H9 (cell line): ENCODE measurements at regions not wholly inside any gene's neighbourhood (a gene's known extent, or its start where the extent isn't known, plus 50 kb on each side); places are given as distances from the start of the nearest gene placed in this dataset.

Source experiments
- DNase-seq: peaks from one replicate; pipeline ENCODE4 v3.0.0-alpha.2; 2017
- H2AFZ ChIP-seq: one replicate; pipeline ENCODE4 v1.6.1; 2013; ENCODE audit warnings: mild to moderate bottlenecking, low read length, control low read depth, moderate library complexity
- H2AK5ac ChIP-seq: 2 replicates; pipeline ENCODE4 v1.6.1; 2013; ENCODE audit warnings: low read length, control low read depth, mixed read lengths; ENCODE audit not compliant: insufficient read length
- H2BK120ac ChIP-seq: one replicate; pipeline ENCODE4 v1.6.1; 2013; ENCODE audit warnings: low read depth, mild to moderate bottlenecking, low read length, control low read depth, inconsistent platforms; ENCODE audit not compliant: poor library complexity, severe bottlenecking
- H2BK12ac ChIP-seq: 2 replicates; pipeline ENCODE4 v1.6.1; 2013; ENCODE audit warnings: low read length, control low read depth, mixed read lengths, low read depth; ENCODE audit not compliant: insufficient read length
- H2BK15ac ChIP-seq: 2 replicates; pipeline ENCODE4 v1.6.1; 2013; ENCODE audit warnings: low read depth, low read length, control low read depth
- H2BK20ac ChIP-seq: one replicate; pipeline ENCODE4 v1.6.1; 2013; ENCODE audit warnings: low read depth, mild to moderate bottlenecking, low read length, control low read depth, inconsistent platforms; ENCODE audit not compliant: poor library complexity, severe bottlenecking
- H2BK5ac ChIP-seq: 2 replicates; pipeline ENCODE4 v1.6.1; 2013; ENCODE audit warnings: low read length, control low read depth, mixed read lengths; ENCODE audit not compliant: insufficient read length
- H3K14ac ChIP-seq: 2 replicates; pipeline ENCODE4 v1.6.1; 2013; ENCODE audit warnings: low read length, control low read depth; ENCODE audit not compliant: insufficient read depth
- H3K18ac ChIP-seq: 2 replicates; pipeline ENCODE4 v1.6.1; 2013; ENCODE audit warnings: low read depth, mild to moderate bottlenecking, mixed read lengths, low read length, control low read depth; ENCODE audit not compliant: insufficient read length
- H3K23ac ChIP-seq: 2 replicates; pipeline ENCODE4 v1.6.1; 2013; ENCODE audit warnings: low read length, control low read depth, mixed read lengths, low read depth; ENCODE audit not compliant: insufficient read length
- H3K23me2 ChIP-seq: 2 replicates; pipeline ENCODE4 v1.6.1; 2013; ENCODE audit warnings: low read depth, mild to moderate bottlenecking, mixed read lengths, low read length, control low read depth; ENCODE audit not compliant: insufficient read length, poor library complexity, severe bottlenecking
- H3K27ac ChIP-seq: 2 replicates; pipeline ENCODE4 v1.5.1; 2013; ENCODE audit warnings: low read length, control low read depth, mixed read lengths, low read depth; ENCODE audit not compliant: insufficient read length
- H3K27me3 ChIP-seq: 2 replicates; pipeline ENCODE4 v1.6.1; 2013; ENCODE audit warnings: low read length, control low read depth, inconsistent platforms; ENCODE audit not compliant: insufficient read depth
- H3K4ac ChIP-seq: 2 replicates; pipeline ENCODE4 v1.6.1; 2013; ENCODE audit warnings: low read depth, mild to moderate bottlenecking, control low read depth, inconsistent platforms, low read length, moderate library complexity
- H3K4me1 ChIP-seq: 2 replicates; pipeline ENCODE4 v1.6.1; 2013; ENCODE audit warnings: low read length, control low read depth, inconsistent platforms; ENCODE audit not compliant: insufficient read depth
- H3K4me2 ChIP-seq: 2 replicates; pipeline ENCODE4 v1.6.1; 2013; ENCODE audit warnings: low read length, control low read depth, mixed read lengths; ENCODE audit not compliant: insufficient read length, insufficient read depth
- H3K56ac ChIP-seq: 2 replicates; pipeline ENCODE4 v1.6.1; 2013; ENCODE audit warnings: low read depth, mild to moderate bottlenecking, mixed read lengths, low read length, control low read depth; ENCODE audit not compliant: insufficient read length
- H3K79me1 ChIP-seq: 2 replicates; pipeline ENCODE4 v1.6.1; 2013; ENCODE audit warnings: low read depth, mild to moderate bottlenecking, moderate library complexity, low read length, control low read depth, inconsistent platforms; ENCODE audit not compliant: insufficient read depth, poor library complexity, severe bottlenecking
- H3K79me2 ChIP-seq: 2 replicates; pipeline ENCODE4 v1.6.1; 2013; ENCODE audit warnings: low read length, control low read depth, inconsistent platforms; ENCODE audit not compliant: insufficient read depth
- H3K9ac ChIP-seq: 2 replicates; pipeline ENCODE4 v1.6.1; 2013; ENCODE audit warnings: low read length, control low read depth, mixed read lengths; ENCODE audit not compliant: insufficient read length; ENCODE audit errors: extremely low read depth
- H3K9me3 ChIP-seq: one replicate; pipeline ENCODE4 v1.6.1; 2013; ENCODE audit warnings: low read depth, low read length, inconsistent platforms; ENCODE audit not compliant: control insufficient read depth
- H3T11ph ChIP-seq: one replicate; pipeline ENCODE4 v1.6.1; 2013; ENCODE audit warnings: mild to moderate bottlenecking, low read length, control low read depth, inconsistent platforms
- H4K20me1 ChIP-seq: one replicate; pipeline ENCODE4 v1.6.1; 2013; ENCODE audit not compliant: control insufficient read depth, insufficient read length, insufficient read depth
- H4K5ac ChIP-seq: 2 replicates; pipeline ENCODE4 v1.6.1; 2013; ENCODE audit warnings: low read depth, mild to moderate bottlenecking, mixed read lengths, low read length, control low read depth; ENCODE audit not compliant: insufficient read length
- H4K8ac ChIP-seq: replicated peaks from 2 replicates; pipeline ENCODE4 v1.6.1; 2013; ENCODE audit warnings: low read length, control low read depth, mixed read lengths, low read depth; ENCODE audit not compliant: insufficient read length
- H4K91ac ChIP-seq: 2 replicates; pipeline ENCODE4 v1.6.1; 2013; ENCODE audit warnings: low read depth, mild to moderate bottlenecking, moderate library complexity, mixed read lengths, low read length, control low read depth; ENCODE audit not compliant: insufficient read length
- H3K27ac Mint-ChIP-seq, 3 experiments: 2 replicates in 2 of 3; 3 replicates in 1 of 3; pipeline ENCODE4 v1.8.0; 2020 to 2021; ENCODE audit warnings: mixed read lengths in 3 of 3, mild to moderate bottlenecking in 1 of 3, moderate library complexity in 1 of 3
- H3K27me3 Mint-ChIP-seq: 2 replicates; pipeline ENCODE4 v1.8.0; 2021; ENCODE audit warnings: low read depth, mild to moderate bottlenecking, moderate library complexity, mixed read lengths
- H3K36me3 Mint-ChIP-seq, 3 experiments: 2 replicates in 2 of 3; 3 replicates in 1 of 3; pipeline ENCODE4 v1.8.0; 2020 to 2021; ENCODE audit warnings: low read depth in 3 of 3, mixed read lengths in 3 of 3; ENCODE audit not compliant: insufficient read depth in 1 of 3
- H3K4me1 Mint-ChIP-seq, 2 experiments: 2 replicates each; pipeline ENCODE4 v1.8.0; 2020; ENCODE audit warnings: mixed read lengths in 2 of 2
- H3K4me3 Mint-ChIP-seq, 2 experiments: 2 replicates in 1 of 2; 3 replicates in 1 of 2; pipeline ENCODE4 v1.8.0; 2020 to 2021; ENCODE audit warnings: mild to moderate bottlenecking in 2 of 2, mixed read lengths in 2 of 2, moderate library complexity in 1 of 2
- H3K9me3 Mint-ChIP-seq, 2 experiments: 2 replicates in 1 of 2; 3 replicates in 1 of 2; pipeline ENCODE4 v1.8.0; 2020; ENCODE audit warnings: mild to moderate bottlenecking in 2 of 2, mixed read lengths in 2 of 2, moderate library complexity in 1 of 2
- TF ChIP-seq, protein P1 (sequence below): fragments of 200-600 bp; sonication (generic); conservative IDR thresholded peaks from 3 replicates; pipeline ENCODE4 v1.8.0; 2021; ENCODE audit warnings: antibody characterized with exemption, mild to moderate bottlenecking

DNA sequence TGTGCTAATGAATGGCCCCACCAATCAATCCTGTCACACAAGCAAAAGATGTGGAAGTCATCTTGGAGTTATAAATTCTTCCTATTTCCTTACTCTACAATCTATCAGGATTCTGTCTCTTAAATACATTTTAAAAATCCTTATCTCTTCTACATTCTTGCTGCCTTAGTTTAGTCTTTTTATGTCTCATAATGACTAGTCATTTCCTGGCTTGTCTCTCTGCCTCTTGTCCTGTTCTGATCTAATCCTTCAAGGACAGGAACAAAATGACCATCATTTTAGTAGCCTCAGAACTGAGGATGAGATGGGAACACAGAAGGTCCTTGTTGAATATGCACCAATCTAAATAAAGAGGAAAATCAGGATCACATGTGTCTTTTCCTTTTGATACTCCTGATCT, 56.6 kb upstream of the LIN7C start:
- H3K79me1 ChIP-seq = no peaks in the 10 kb centered on the region
- no peak overlapping the region for H3K18ac ChIP-seq
- H3K4me2 ChIP-seq = no peak overlapping the region
- Mint-ChIP-seq H3K9me3 (no peaks in the 10 kb centered on the region; a peak in 1 of 5 replicates), H3K27me3 (peaks cover 8% of the 10 kb centered on the region), H3K4me1 (peaks cover 0 to 4% of the 10 kb centered on the region in 2 experiments; a peak in 1 of 4 replicates), H3K27ac (no peak overlapping the region), H3K4me3 (no peak overlapping the region), H3K36me3 (no peaks in the 10 kb centered on the region)
- no peak overlapping the region for H2AFZ ChIP-seq
- no peak overlapping the region for H4K5ac ChIP-seq
- no peaks in the 10 kb centered on the region for H3K4me1 ChIP-seq
- H3K14ac ChIP-seq = no peak overlapping the region
- H3K27ac ChIP-seq = no peak overlapping the region
- H3K79me2 ChIP-seq = no peaks in the 10 kb centered on the region
- H4K8ac ChIP-seq = no peak overlapping the region
- H3K56ac ChIP-seq = no peak overlapping the region
- H2BK12ac ChIP-seq = no peak overlapping the region
- H2AK5ac ChIP-seq = no peak overlapping the region
- H2BK15ac ChIP-seq = no peak overlapping the region
- H3T11ph ChIP-seq = no peak overlapping the region
- H4K20me1 ChIP-seq = no peaks in the 10 kb centered on the region
- H2BK20ac ChIP-seq = no peak overlapping the region
- H4K91ac ChIP-seq = no peak overlapping the region
- H2BK5ac ChIP-seq = no peak overlapping the region
- H3K23ac ChIP-seq = no peak overlapping the region
- no peaks in the 10 kb centered on the region for H3K27me3 ChIP-seq
- H3K9ac ChIP-seq = no peak overlapping the region
- H3K4ac ChIP-seq = no peak overlapping the region
- DNase-seq = no peak
- TF ChIP-seq, protein P1, sequence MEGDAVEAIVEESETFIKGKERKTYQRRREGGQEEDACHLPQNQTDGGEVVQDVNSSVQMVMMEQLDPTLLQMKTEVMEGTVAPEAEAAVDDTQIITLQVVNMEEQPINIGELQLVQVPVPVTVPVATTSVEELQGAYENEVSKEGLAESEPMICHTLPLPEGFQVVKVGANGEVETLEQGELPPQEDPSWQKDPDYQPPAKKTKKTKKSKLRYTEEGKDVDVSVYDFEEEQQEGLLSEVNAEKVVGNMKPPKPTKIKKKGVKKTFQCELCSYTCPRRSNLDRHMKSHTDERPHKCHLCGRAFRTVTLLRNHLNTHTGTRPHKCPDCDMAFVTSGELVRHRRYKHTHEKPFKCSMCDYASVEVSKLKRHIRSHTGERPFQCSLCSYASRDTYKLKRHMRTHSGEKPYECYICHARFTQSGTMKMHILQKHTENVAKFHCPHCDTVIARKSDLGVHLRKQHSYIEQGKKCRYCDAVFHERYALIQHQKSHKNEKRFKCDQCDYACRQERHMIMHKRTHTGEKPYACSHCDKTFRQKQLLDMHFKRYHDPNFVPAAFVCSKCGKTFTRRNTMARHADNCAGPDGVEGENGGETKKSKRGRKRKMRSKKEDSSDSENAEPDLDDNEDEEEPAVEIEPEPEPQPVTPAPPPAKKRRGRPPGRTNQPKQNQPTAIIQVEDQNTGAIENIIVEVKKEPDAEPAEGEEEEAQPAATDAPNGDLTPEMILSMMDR = no peak
- no peaks in the 10 kb centered on the region for H3K9me3 ChIP-seq
- H3K23me2 ChIP-seq = no peaks in the 10 kb centered on the region
- H2BK120ac ChIP-seq = no peak overlapping the region
